ENCODE measurements at regions not wholly inside any gene's neighbourhood (a gene's known extent, or its start where the extent isn't known, plus 50 kb on each side); places are given as distances from the start of the nearest gene placed in this dataset.

- TF ChIP-seq, protein P1, sequence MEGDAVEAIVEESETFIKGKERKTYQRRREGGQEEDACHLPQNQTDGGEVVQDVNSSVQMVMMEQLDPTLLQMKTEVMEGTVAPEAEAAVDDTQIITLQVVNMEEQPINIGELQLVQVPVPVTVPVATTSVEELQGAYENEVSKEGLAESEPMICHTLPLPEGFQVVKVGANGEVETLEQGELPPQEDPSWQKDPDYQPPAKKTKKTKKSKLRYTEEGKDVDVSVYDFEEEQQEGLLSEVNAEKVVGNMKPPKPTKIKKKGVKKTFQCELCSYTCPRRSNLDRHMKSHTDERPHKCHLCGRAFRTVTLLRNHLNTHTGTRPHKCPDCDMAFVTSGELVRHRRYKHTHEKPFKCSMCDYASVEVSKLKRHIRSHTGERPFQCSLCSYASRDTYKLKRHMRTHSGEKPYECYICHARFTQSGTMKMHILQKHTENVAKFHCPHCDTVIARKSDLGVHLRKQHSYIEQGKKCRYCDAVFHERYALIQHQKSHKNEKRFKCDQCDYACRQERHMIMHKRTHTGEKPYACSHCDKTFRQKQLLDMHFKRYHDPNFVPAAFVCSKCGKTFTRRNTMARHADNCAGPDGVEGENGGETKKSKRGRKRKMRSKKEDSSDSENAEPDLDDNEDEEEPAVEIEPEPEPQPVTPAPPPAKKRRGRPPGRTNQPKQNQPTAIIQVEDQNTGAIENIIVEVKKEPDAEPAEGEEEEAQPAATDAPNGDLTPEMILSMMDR (IDR thresholded peaks at IDR 0.05; ENCODE audit: control extremely low read depth in 1 of 3, insufficient read depth in 1 of 3, low read depth in 1 of 3, low read length in 3 of 3) = no peak
- TF ChIP-seq JUN (IDR thresholded peaks at IDR 0.05; ENCODE audit: low read depth, low read length) = no peak
These were observed 101.1 kb downstream of the NR1D2 start for GRCh38 chr3:24046214-24046613.

Data from H1 (cell line).